Duodenal mucosa (tissue), 2 donors: ENCODE measurements at regions not wholly inside any gene's neighbourhood (a gene's known extent, or its start where the extent isn't known, plus 50 kb on each side); places are given as distances from the start of the nearest gene placed in this dataset.
A peak's percentile ranks its signal among the peaks of the same experiment; 100 is the strongest.
"Not testable (repeated sequence)": the region's sequence is repeated elsewhere in the genome, so short reads cannot be mapped to it uniquely, and the experiment has no call there.

Experiments
- H3K27ac ChIP-seq: one replicate; pipeline ENCODE4 v1.7.0; 2013; ENCODE audit warnings: low read depth, low read length
- H3K27me3 ChIP-seq, 2 donors: one replicate each; pipeline ENCODE4 v1.7.0; 2013; ENCODE audit warnings: low read length in 2 of 2, control low read depth in 1 of 2; ENCODE audit not compliant: insufficient read depth in 2 of 2, control insufficient read depth in 1 of 2
- H3K36me3 ChIP-seq, 2 donors: one replicate each; pipeline ENCODE4 v1.7.0; 2013; ENCODE audit warnings: low read length in 2 of 2, control low read depth in 1 of 2; ENCODE audit not compliant: insufficient read depth in 2 of 2, control insufficient read depth in 1 of 2
- H3K4me1 ChIP-seq, 2 donors: one replicate each; pipeline ENCODE4 v1.7.0; 2013; ENCODE audit warnings: low read length in 2 of 2, control low read depth in 1 of 2; ENCODE audit not compliant: insufficient read depth in 2 of 2, control insufficient read depth in 1 of 2
- H3K4me3 ChIP-seq, 2 donors: one replicate each; pipeline ENCODE4 v1.7.0; 2013; ENCODE audit warnings: low read length in 2 of 2, low read depth in 1 of 2
- H3K9ac ChIP-seq, 2 donors: one replicate each; pipeline ENCODE4 v1.7.0; 2013; ENCODE audit warnings: low read length in 2 of 2, low read depth in 1 of 2
- H3K9me3 ChIP-seq, 2 donors: one replicate each; pipeline ENCODE4 v1.7.0; 2013; ENCODE audit warnings: low read length in 2 of 2, control low read depth in 1 of 2; ENCODE audit not compliant: control insufficient read depth in 1 of 2

DNA sequence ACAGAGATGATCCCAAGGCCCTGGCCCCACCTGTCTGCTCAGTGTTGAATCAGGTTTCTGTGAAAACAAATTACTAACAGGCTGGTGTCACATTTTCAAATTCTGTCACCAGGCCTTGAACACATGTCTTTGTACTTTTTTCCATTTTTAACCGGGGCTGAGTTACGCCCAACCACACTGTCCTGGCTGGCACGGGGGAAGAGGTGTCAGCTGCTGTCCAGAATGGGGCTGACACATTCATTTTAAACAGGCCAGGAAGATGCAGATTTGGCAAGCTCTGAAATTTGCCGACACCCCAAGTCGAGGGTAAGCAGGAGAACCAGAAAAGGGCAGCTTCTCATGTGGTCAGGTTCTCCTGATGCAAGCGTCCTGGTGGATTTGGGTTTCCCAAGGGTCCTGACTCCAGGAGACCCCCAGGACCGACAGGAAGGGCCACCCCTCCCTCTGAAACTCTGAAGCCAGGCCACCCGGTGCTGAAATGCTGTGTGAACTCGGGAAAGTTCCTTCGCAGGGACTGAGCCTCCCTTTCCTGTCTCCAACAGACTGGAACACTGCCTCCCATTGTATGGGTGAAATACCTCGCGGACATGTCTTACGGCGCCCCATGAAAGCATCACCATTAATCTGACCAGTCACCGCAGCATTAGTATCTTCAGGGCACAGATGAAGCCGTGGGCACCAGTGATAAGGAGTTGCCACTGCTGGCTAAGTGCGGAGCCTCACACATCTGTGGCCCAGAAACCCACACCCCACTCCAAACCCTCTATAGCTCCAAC is 90.5 kb upstream of the METTL9 start:
- H3K9me3 ChIP-seq, H3K27me3 ChIP-seq, H3K9ac ChIP-seq, H3K4me3 ChIP-seq, H3K27ac ChIP-seq, H3K36me3 ChIP-seq: not testable (repeated sequence)
- H3K4me1 ChIP-seq: peaks cover 0 to 54% of the 10 kb centered on the region in 2 donors

DNA sequence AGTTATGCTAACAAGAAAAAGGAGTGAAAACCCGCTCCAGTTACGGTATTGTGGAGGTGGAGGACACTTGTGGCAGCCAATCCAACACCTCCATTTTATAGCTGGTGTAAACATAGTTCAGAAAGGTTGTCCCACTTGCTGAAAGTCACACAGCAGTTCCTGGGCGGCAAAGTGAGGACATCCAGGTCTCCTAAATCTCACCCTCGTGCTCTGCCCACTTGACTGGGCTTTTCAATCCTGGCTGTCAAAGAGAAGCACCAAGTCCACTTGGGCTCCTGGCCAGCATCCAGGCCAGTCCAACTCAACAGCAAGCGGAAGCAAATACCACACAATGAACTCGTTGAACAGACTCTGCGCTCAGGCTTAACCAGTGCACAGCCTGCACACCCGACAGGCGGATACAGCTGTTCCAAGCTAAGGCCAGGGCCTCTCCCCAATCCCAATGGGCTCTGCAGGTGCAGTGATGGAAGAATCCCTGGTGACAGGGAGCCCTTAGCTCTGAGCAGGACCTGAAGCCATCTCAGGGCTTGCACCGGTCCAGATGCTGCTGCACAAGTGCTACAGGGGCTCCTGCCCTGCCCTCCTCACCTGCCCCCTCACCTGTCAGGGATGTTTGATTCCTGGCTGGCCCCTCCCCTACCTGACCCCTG is 89.8 kb upstream of the METTL9 start:
- H3K4me3 ChIP-seq, H3K9ac ChIP-seq, H3K36me3 ChIP-seq, H3K27me3 ChIP-seq, H3K27ac ChIP-seq, H3K9me3 ChIP-seq: not testable (repeated sequence)
- peaks cover 0 to 56% of the 10 kb centered on the region in 2 donors for H3K4me1 ChIP-seq

DNA sequence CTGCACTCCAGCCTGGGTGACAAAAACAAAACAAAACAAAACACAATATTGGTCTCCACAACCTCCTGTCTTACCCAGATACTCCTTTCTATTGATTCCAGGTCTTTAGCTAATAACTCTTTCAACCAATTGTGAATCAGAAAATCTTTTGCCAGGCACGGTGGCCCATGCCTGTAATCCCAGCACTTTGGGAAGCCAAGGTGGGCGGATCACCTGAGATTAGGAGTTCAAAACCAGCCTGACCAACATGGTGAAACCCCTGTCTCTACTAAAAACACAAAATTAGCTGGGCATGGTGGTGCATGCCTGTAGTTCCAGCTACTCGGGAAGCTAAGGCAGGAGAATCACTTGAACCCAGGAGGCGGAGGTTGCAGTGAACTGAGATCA is 88.5 kb upstream of the METTL9 start:
- not testable (repeated sequence) for H3K4me3 ChIP-seq, H3K27me3 ChIP-seq, H3K36me3 ChIP-seq, H3K27ac ChIP-seq, H3K9ac ChIP-seq, H3K9me3 ChIP-seq
- peaks cover 0 to 55% of the 10 kb centered on the region in 2 donors for H3K4me1 ChIP-seq

DNA sequence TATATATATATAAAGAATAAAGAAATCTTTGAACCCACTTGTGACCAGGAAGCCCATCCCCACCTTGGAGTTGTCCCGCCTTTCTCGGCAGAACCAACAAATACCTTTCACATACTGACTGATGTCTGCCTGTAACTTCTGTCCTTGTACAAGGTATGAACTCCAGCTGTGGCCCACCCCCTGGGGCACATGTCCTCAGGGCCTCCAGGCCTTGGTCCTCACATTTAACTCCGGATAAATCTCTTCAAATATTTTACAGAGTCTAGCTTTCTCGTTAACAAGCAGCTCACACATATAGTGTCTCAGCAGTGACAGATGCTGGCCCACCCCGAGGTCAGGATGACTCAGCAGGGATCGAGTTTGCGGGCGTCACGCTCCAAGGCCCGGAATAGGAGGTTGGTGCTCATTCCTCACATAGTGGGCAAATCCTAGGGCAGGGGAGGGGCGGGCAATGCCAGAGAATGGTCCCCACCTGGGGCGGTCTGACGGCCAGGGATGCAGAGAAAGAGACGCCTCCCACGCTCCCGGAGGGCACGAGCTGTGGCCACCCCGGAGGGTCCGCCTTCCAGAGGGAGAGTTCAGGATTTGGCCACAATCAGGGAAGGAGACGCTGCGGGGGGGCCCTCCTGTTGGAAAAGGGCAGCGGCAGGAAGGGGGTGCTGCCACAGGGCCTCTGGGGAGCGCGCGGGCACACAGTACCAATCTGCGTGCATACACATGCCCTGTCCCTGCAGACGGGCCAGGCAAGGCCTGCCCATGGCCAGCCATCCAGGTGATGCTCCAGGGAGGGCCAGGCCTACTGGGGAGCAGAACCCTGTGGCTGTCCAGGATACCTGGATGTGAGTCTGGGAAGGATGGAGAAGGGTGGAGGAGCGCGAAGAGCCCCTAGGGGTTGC is 87.8 kb upstream of the METTL9 start:
- H3K9ac ChIP-seq, H3K9me3 ChIP-seq, H3K27me3 ChIP-seq, H3K4me3 ChIP-seq, H3K36me3 ChIP-seq: not testable (repeated sequence)
- Histone ChIP-seq H3K27ac (peak overlapping the region; percentile 32), H3K4me1 (peaks cover 0 to 54% of the 10 kb centered on the region in 2 donors)

DNA sequence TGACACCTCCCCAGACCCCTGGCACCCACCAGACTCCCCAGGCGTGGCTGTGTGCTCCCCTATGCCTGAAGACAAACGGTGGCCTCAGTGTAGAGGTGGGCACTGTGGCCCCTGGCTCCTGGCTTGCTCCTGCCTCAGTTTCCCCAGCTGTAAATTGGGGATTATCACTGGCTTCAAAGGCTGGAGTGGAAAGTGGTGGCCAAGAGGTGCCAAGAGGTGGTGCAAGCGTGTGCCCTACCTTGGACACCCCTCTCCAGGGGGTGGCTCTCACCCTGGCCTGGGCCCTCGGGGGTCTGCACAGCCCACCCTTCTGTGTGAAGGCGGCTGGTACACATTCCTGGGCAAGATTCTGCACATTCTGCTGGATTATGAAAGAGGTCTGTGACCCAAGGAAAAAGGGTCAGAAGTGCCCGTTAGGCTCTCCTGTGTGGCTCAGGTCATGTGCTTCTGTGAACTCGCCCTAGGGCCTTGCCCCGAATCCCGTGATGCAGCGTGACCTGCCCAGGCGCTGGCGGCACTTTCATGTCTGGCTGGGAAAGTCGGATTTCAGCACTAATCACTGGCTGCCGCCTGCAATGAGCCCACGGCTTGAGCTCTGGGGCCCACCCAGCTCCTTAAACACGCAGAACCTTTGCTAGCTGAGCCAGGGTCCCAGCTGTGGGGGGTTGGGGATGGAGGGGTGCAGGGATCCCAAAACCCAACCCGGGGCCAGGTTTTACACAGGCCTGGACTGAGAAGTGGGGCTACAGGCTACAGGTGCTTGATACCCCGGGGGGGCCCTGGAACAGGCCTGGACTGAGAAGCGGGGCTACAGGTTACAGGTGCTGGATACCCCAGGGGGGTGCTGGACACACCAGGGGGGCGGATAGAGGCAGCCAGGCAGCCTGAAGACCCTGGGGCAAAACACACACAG is 86.8 kb upstream of the METTL9 start:
- not testable (repeated sequence) for H3K9me3 ChIP-seq, H3K36me3 ChIP-seq, H3K27ac ChIP-seq, H3K4me3 ChIP-seq, H3K27me3 ChIP-seq, H3K9ac ChIP-seq
- H3K4me1 ChIP-seq: peaks cover 0 to 44% of the 10 kb centered on the region in 2 donors

DNA sequence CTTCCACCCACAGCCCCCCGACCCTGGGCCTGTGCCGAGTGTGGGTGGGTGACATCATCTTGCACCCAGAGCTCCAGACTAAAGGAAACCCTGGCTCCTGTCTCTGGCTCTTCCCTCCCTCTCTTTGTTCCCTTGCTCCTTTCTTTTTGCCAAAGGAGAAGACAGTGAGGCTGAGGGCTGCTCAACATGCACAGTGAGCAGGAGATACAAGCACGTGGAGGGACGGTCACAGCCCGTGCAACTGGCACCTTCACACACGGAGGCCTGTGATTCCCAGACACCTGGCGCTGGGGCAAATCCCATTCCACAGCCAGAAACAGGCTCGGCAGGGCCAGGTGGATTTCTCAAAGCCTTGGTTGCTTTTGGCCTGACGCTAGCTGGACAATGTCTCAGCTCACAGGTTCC is 86.0 kb upstream of the METTL9 start:
- H3K27me3 ChIP-seq, H3K9ac ChIP-seq, H3K4me3 ChIP-seq, H3K36me3 ChIP-seq, H3K27ac ChIP-seq, H3K9me3 ChIP-seq: not testable (repeated sequence)
- H3K4me1 ChIP-seq: peaks cover 0 to 44% of the 10 kb centered on the region in 2 donors

DNA sequence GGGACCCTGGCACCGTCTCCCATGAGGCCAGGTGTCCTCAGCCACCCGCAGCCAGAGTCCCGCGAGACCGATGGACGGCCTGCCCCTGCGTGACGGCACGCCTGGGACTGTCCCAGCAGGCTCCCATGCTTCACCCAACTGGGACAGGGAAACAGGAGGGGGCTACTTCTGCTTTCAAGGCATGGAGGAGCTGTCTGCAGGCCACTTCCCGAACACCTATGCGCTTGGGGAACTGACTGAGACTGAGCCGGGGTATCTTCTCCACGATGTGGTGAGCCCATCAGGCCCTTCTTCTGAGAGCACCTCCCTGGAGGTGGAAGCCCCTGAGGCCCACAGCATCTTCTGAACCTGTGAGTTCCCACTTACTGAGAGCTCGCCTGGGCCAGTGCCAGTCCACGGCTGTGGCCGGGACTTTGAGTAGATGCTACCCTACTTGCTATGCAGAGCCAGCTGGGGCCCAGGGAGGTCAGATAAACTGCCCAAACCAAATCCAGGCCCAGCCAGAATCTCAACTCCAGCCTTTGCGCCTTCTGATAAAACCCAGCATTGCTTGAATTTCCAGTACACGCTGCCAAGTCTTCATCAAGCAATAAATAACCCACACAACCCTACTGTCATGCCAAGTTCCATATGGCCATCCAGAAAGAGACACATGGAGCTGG is 85.4 kb upstream of the METTL9 start:
- not testable (repeated sequence) for H3K4me3 ChIP-seq, H3K9ac ChIP-seq, H3K9me3 ChIP-seq, H3K27me3 ChIP-seq, H3K36me3 ChIP-seq, H3K27ac ChIP-seq
- peaks cover 0 to 44% of the 10 kb centered on the region in 2 donors for H3K4me1 ChIP-seq

DNA sequence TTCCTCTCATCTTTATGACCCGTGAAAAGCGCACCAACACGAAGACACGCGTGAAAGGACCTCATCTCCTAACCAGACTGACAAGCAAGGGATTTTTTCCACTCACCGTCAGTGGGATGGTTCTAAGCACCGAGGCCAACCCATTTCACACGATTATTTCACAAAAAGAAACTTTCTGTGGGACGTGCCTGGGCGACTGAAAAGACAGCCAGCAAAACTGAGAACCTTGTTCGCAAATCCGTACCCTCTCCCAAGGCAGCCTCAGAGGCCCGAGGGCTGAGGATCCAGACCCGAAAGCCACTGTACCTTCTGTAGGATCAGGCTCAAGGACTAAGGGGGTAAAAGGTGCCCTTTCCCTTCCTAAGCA is 84.9 kb upstream of the METTL9 start:
- H3K9me3 ChIP-seq, H3K36me3 ChIP-seq, H3K9ac ChIP-seq, H3K4me3 ChIP-seq, H3K27ac ChIP-seq, H3K27me3 ChIP-seq: not testable (repeated sequence)
- peaks cover 0 to 44% of the 10 kb centered on the region in 2 donors for H3K4me1 ChIP-seq

DNA sequence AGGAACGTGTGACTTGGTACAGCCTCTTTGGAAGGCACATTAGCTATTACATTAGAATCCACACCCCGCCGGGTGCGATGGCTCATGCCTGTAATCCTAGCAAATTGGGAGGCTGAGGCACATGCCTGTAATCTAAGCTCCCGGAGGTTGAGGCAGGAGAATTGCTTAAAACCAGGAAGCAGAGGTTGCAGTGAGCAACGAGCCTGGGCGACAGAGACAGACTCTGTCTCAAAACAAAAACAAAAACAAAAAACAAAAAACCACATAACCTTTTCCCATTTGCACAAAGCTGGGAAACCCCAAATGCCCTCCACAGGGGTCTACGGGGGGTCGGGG is 82.7 kb upstream of the METTL9 start:
- H3K9ac ChIP-seq, H3K9me3 ChIP-seq, H3K4me3 ChIP-seq, H3K27me3 ChIP-seq, H3K27ac ChIP-seq, H3K36me3 ChIP-seq: not testable (repeated sequence)
- H3K4me1 ChIP-seq: peaks cover 0 to 38% of the 10 kb centered on the region in 2 donors
